K562 (cell line): ENCODE measurements at regions not wholly inside any gene's neighbourhood (a gene's known extent, or its start where the extent isn't known, plus 50 kb on each side); places are given as distances from the start of the nearest gene placed in this dataset.

Experiments used
- ATAC-seq: fragments of 200-7000 bp; cut with Tn5 transposase; 3 replicates; pipeline ENCODE4 v1.9.1; 2020; ENCODE audit warnings: moderate library complexity
- BruUV-seq: library from RNA; stranded (reverse); fragments of 400-500 nt; replicated peaks from 2 replicates; lab custom pipeline; 2021; lab: Mats Ljungman, UMichigan
- CTCF ChIA-PET: fragments of 300-600 bp; formaldehyde crosslinking; extraction: SDS; loops from one replicate; lab custom pipeline; 2021; ENCODE audit warnings: low intra/inter-chr PET ratio; lab: Yijun Ruan, JAX
- POLR2A ChIA-PET: fragments of 300-600, 350-650 bp; sonication (Branson Sonifier 250); formaldehyde crosslinking; extraction: SDS; loops from one replicate; lab custom pipeline; 2021; ENCODE audit warnings: antibody characterized with exemption, inconsistent platforms; lab: Yijun Ruan, JAX
- DNase-seq, 4 experiments: peaks; one replicate each; pipeline versions ENCODE4 v3.0.0 to v3.0.0-alpha.2; 2011 to 2018; ENCODE audit warnings: low spot score in 3 of 4, mixed read lengths in 3 of 4; ENCODE audit errors: extremely low read depth in 1 of 4
- FAIRE-seq: peaks from 2 replicates; lab custom pipeline; 2011; peaks lifted over from hg19 to GRCh38; lab: Jason Lieb, UNC
- H2AFZ ChIP-seq: 2 replicates; pipeline ENCODE4 v1.6.0; 2011; ENCODE audit warnings: low read depth, low read length, control low read depth, inconsistent platforms
- H3K27ac ChIP-seq: fragments of 200-600 bp; 3 replicates; pipeline ENCODE4 v1.8.0; 2011; ENCODE audit warnings: low read depth, mild to moderate bottlenecking, control low read depth, inconsistent platforms, low read length, moderate library complexity, mixed read lengths; ENCODE audit errors: extremely low read depth
- H3K27me3 ChIP-seq, 2 experiments: fragments of 300-600 bp in 1 of 2; 2 replicates in 1 of 2; 3 replicates in 1 of 2; pipeline versions ENCODE4 v1.6.0 to v1.8.0; 2011; ENCODE audit warnings: inconsistent platforms in 2 of 2, low read length in 2 of 2, mild to moderate bottlenecking in 1 of 2, mixed read lengths in 1 of 2, moderate library complexity in 1 of 2; ENCODE audit not compliant: control insufficient read depth in 2 of 2, insufficient read depth in 2 of 2
- H3K36me3 ChIP-seq: fragments of 300-600 bp; 3 replicates; pipeline ENCODE4 v1.8.0; 2011; ENCODE audit warnings: mild to moderate bottlenecking, low read length, inconsistent platforms; ENCODE audit not compliant: control insufficient read depth, insufficient read depth
- H3K4me1 ChIP-seq, 2 experiments: fragments of 200-600 bp in 1 of 2; replicated peaks in 1 of 2; 2 replicates in 1 of 2; 3 replicates in 1 of 2; pipeline versions ENCODE4 v1.5.1 to v1.8.0; 2011; ENCODE audit warnings: inconsistent platforms in 2 of 2, low read length in 2 of 2, mild to moderate bottlenecking in 1 of 2, mixed read lengths in 1 of 2, moderate library complexity in 1 of 2; ENCODE audit not compliant: control insufficient read depth in 2 of 2, insufficient read depth in 2 of 2
- H3K4me2 ChIP-seq: 2 replicates; pipeline ENCODE4 v1.6.1; 2011; ENCODE audit warnings: low read length, control low read depth, inconsistent platforms, mixed read lengths; ENCODE audit not compliant: insufficient read depth
- H3K4me3 ChIP-seq: fragments of 200-600 bp; sonication (generic), shearing (Covaris generic); 2 replicates; pipeline ENCODE4 v1.5.1; 2016; ENCODE audit warnings: control low read depth, inconsistent platforms
- H3K79me2 ChIP-seq: fragments of 200-600 bp; 3 replicates; pipeline ENCODE4 v1.8.0; 2011; ENCODE audit warnings: low read length, inconsistent platforms; ENCODE audit not compliant: control insufficient read depth, insufficient read depth
- H3K9ac ChIP-seq, 2 experiments: 2 replicates each; pipeline versions ENCODE4 v1.6.0 to v1.6.1; 2011; ENCODE audit warnings: low read depth in 2 of 2, low read length in 2 of 2, control low read depth in 1 of 2, inconsistent platforms in 1 of 2, mild to moderate bottlenecking in 1 of 2, mixed read lengths in 1 of 2; ENCODE audit not compliant: insufficient read depth in 1 of 2
- H3K9me1 ChIP-seq: one replicate; pipeline ENCODE4 v1.6.0; 2011; ENCODE audit warnings: inconsistent platforms, mild to moderate bottlenecking, low read length, moderate library complexity; ENCODE audit not compliant: control insufficient read depth, insufficient read depth
- H3K9me3 ChIP-seq: replicated peaks from 2 replicates; pipeline ENCODE4 v1.5.1; 2011; ENCODE audit warnings: low read depth, low read length, inconsistent platforms; ENCODE audit not compliant: control insufficient read depth, insufficient read depth
- H4K20me1 ChIP-seq: replicated peaks from 2 replicates; pipeline ENCODE4 v1.6.1; 2011; ENCODE audit warnings: low read length, inconsistent platforms, mixed read lengths; ENCODE audit not compliant: control insufficient read depth, insufficient read depth
- HLTF ChIP-seq: fragments of 450-650 bp; IDR thresholded peaks from 2 replicates; pipeline ENCODE4 v1.6.1; 2016
- PCBP2 ChIP-seq: fragments of 200-400 bp; formaldehyde crosslinking; IDR thresholded peaks from 2 replicates; pipeline ENCODE4 v1.6.1; 2018; ENCODE audit warnings: low read length, low read depth, mild to moderate bottlenecking, moderate library complexity; ENCODE audit not compliant: poor library complexity, severe bottlenecking
- SP2 ChIP-seq: IDR thresholded peaks from 2 replicates; pipeline ENCODE4 v1.6.1; 2011; ENCODE audit warnings: mild to moderate bottlenecking, low read depth, low read length, moderate library complexity; ENCODE audit not compliant: poor library complexity, severe bottlenecking; ENCODE audit errors: extremely low read depth
- SREBF2 ChIP-seq: sonication (generic); formaldehyde crosslinking; IDR thresholded peaks from 2 replicates; pipeline ENCODE4 v1.4.0; 2020; ENCODE audit warnings: mild to moderate bottlenecking, missing genetic modification reagents
- WGBS: fragments of 100-300 bp; shearing (Covaris generic); methylation state at CpG from one replicate; pipeline ENCODE4 v1.1.6; 2016; ENCODE audit warnings: low coverage, mixed read lengths; ENCODE audit not compliant: insufficient coverage; ENCODE audit errors: missing lambda C conversion rate; 5-methylcytosine and 5-hydroxymethylcytosine counted together
- in situ Hi-C: fragments of 300-500 bp; cut with MboI; formaldehyde crosslinking; loops from 4 replicates; pipeline ENCODE4 v1.15.0; 2018; ENCODE audit warnings: inconsistent platforms, mixed read lengths
- intact Hi-C: fragments of 100-400 bp; cut with micrococcal nuclease; formaldehyde crosslinking; loops from 2 replicates; pipeline ENCODE4 v1.14.2; 2022
- TF ChIP-seq, protein P1 (sequence below): fragments of 250-450 bp; sonication (Bioruptor Pico); IDR thresholded peaks from 2 replicates; pipeline ENCODE4 v1.8.0; 2022; ENCODE audit warnings: inconsistent platforms
- TF ChIP-seq, protein P2 (sequence below): fragments of 250-450 bp; sonication (Bioruptor Pico); IDR thresholded peaks from 2 replicates; pipeline ENCODE4 v1.9.0; 2021; ENCODE audit warnings: mild to moderate bottlenecking, inconsistent platforms
- TF ChIP-seq, protein P3 (sequence below): sonication (generic); formaldehyde crosslinking; IDR thresholded peaks from 2 replicates; pipeline ENCODE4 v1.8.0; 2023; ENCODE audit warnings: mild to moderate bottlenecking, missing genetic modification reagents
- TF ChIP-seq, protein P4 (sequence below), 2 experiments: fragments of 250-450 bp in 1 of 2; fragments of 450-650 bp in 1 of 2; sonication (Bioruptor Pico) in 1 of 2; IDR thresholded peaks; 2 replicates each; pipeline versions ENCODE4 v1.6.1 to v1.8.0; 2016 to 2021; ENCODE audit warnings: mild to moderate bottlenecking in 2 of 2, moderate library complexity in 2 of 2, missing compliant biosample characterization in 1 of 2, missing genetic modification characterization in 1 of 2

DNA sequence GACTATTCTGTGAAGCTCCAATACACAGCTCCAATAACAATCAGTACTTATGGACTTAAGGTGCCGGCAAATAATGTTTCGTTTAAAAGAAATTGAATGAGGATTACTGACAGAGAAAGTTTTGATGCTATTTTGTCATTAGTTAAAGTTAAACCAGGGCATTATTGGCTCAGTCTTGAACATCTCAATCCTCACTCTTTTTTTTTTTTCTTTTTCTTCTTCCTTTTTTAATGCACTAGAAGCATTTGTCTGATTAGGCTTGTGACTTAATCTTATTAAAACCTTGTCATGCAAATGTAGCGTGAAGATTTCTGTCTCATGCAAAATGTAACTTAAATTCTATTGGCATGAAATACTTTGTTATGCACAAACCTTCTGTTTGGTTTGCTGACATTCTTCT lies 346.8 kb upstream of the ADGRL2 start (continued):
- TF ChIP-seq HLTF: no peak
- TF ChIP-seq SREBF2 (CRISPR knock-in tag): no peak
- TF ChIP-seq, protein P1, sequence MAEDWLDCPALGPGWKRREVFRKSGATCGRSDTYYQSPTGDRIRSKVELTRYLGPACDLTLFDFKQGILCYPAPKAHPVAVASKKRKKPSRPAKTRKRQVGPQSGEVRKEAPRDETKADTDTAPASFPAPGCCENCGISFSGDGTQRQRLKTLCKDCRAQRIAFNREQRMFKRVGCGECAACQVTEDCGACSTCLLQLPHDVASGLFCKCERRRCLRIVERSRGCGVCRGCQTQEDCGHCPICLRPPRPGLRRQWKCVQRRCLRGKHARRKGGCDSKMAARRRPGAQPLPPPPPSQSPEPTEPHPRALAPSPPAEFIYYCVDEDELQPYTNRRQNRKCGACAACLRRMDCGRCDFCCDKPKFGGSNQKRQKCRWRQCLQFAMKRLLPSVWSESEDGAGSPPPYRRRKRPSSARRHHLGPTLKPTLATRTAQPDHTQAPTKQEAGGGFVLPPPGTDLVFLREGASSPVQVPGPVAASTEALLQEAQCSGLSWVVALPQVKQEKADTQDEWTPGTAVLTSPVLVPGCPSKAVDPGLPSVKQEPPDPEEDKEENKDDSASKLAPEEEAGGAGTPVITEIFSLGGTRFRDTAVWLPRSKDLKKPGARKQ (CRISPR knock-in tag): no peak
- TF ChIP-seq SP2: no peak
- TF ChIP-seq PCBP2: no peak
- TF ChIP-seq, protein P2, sequence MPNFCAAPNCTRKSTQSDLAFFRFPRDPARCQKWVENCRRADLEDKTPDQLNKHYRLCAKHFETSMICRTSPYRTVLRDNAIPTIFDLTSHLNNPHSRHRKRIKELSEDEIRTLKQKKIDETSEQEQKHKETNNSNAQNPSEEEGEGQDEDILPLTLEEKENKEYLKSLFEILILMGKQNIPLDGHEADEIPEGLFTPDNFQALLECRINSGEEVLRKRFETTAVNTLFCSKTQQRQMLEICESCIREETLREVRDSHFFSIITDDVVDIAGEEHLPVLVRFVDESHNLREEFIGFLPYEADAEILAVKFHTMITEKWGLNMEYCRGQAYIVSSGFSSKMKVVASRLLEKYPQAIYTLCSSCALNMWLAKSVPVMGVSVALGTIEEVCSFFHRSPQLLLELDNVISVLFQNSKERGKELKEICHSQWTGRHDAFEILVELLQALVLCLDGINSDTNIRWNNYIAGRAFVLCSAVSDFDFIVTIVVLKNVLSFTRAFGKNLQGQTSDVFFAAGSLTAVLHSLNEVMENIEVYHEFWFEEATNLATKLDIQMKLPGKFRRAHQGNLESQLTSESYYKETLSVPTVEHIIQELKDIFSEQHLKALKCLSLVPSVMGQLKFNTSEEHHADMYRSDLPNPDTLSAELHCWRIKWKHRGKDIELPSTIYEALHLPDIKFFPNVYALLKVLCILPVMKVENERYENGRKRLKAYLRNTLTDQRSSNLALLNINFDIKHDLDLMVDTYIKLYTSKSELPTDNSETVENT (CRISPR knock-in tag): no peak

DNA sequence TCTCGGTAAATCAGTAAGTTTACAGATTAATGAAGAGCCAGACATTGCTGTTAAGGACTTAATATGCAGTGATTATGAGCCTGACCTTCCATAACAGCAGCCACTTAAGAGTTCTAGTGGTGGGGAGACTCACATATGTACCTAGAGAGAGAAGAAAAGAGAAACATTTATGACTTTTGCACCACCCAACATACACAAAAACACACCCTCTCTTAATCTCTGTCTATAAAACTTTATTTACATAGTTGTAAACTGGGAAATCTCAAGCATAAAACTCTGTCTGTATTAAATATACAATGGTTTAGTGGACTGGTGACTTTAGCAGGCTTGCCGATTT lies 347.4 kb upstream of the ADGRL2 start:
- DNase-seq (no peak), FAIRE-seq (no peak), ATAC-seq (no peak)
- Histone ChIP-seq H3K27ac (no peak overlapping the region), H3K79me2 (no peaks in the 10 kb centered on the region), H3K9me3 (no peaks in the 10 kb centered on the region), H3K27me3 (no peaks in the 10 kb centered on the region), H4K20me1 (no peaks in the 10 kb centered on the region), H3K9me1 (no peaks in the 10 kb centered on the region), H3K4me1 (no peaks in the 10 kb centered on the region), H2AFZ (no peak overlapping the region), H3K36me3 (no peaks in the 10 kb centered on the region), H3K9ac (no peak overlapping the region), H3K4me2 (no peak overlapping the region), H3K4me3 (no peak overlapping the region)
- WGBS: 0% methylated on average over 2 of the region's 2 CpGs
- BruUV-seq: no TSS peak
- ChIA-PET POLR2A (no interaction called here), CTCF (no interaction called here)
- in situ Hi-C loops: no loop called here
- intact Hi-C loops: no loop called here
- TF ChIP-seq, protein P3, sequence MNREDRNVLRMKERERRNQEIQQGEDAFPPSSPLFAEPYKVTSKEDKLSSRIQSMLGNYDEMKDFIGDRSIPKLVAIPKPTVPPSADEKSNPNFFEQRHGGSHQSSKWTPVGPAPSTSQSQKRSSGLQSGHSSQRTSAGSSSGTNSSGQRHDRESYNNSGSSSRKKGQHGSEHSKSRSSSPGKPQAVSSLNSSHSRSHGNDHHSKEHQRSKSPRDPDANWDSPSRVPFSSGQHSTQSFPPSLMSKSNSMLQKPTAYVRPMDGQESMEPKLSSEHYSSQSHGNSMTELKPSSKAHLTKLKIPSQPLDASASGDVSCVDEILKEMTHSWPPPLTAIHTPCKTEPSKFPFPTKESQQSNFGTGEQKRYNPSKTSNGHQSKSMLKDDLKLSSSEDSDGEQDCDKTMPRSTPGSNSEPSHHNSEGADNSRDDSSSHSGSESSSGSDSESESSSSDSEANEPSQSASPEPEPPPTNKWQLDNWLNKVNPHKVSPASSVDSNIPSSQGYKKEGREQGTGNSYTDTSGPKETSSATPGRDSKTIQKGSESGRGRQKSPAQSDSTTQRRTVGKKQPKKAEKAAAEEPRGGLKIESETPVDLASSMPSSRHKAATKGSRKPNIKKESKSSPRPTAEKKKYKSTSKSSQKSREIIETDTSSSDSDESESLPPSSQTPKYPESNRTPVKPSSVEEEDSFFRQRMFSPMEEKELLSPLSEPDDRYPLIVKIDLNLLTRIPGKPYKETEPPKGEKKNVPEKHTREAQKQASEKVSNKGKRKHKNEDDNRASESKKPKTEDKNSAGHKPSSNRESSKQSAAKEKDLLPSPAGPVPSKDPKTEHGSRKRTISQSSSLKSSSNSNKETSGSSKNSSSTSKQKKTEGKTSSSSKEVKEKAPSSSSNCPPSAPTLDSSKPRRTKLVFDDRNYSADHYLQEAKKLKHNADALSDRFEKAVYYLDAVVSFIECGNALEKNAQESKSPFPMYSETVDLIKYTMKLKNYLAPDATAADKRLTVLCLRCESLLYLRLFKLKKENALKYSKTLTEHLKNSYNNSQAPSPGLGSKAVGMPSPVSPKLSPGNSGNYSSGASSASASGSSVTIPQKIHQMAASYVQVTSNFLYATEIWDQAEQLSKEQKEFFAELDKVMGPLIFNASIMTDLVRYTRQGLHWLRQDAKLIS: no peak
- TF ChIP-seq, protein P4, sequence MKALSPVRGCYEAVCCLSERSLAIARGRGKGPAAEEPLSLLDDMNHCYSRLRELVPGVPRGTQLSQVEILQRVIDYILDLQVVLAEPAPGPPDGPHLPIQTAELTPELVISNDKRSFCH (CRISPR knock-in tag; IDR thresholded peaks at IDR 0.05): no peak
- TF ChIP-seq, protein P4 (tag; IDR thresholded peaks at IDR 0.05): no peak
